A549 (cell line): ENCODE measurements at regions not wholly inside any gene's neighbourhood (a gene's known extent, or its start where the extent isn't known, plus 50 kb on each side); places are given as distances from the start of the nearest gene placed in this dataset.

ENCODE experiments used
- ATAC-seq, 2 experiments: fragments of 200-7000 bp in 1 of 2; fragments of >200 bp in 1 of 2; cut with Nextera tagmentation in 1 of 2; cut with Tn5 transposase in 1 of 2; 3 replicates each; pipeline versions ENCODE4 v1.8.0 to v1.9.1; 2018 to 2020; ENCODE audit warnings: mild to moderate bottlenecking in 1 of 2, moderate library complexity in 1 of 2
- CTCF ChIA-PET: fragments of 300-600 bp; sonication (Branson Sonifier 250); formaldehyde crosslinking; extraction: SDS; loops from one replicate; lab custom pipeline; 2021; ENCODE audit warnings: antibody characterized with exemption, inconsistent platforms; lab: Yijun Ruan, JAX
- POLR2A ChIA-PET: fragments of 350-600 bp; formaldehyde crosslinking; extraction: SDS; loops from one replicate; lab custom pipeline; 2021; ENCODE audit warnings: antibody characterized with exemption, inconsistent platforms; lab: Yijun Ruan, JAX
- DNase-seq, 2 experiments: peaks; one replicate each; pipeline versions ENCODE4 v3.0.0 to v3.0.0-alpha.2; 2011 to 2016; ENCODE audit warnings: low read depth in 1 of 2, low spot score in 1 of 2
- FAIRE-seq: peaks from 2 replicates; lab custom pipeline; 2011; peaks lifted over from hg19 to GRCh38; lab: Jason Lieb, UNC
- H3K27ac ChIP-seq, 2 experiments: fragments of >200 bp; sonication (Bioruptor Twin); formaldehyde crosslinking; 3 replicates each; pipeline ENCODE4 v1.5.1; 2016 to 2017
- H3K4me1 ChIP-seq: fragments of >200 bp; sonication (Bioruptor Twin); formaldehyde crosslinking; 3 replicates; pipeline ENCODE4 v1.6.1; 2016
- H3K4me2 ChIP-seq: fragments of >200 bp; sonication (Bioruptor Twin); formaldehyde crosslinking; 3 replicates; pipeline ENCODE4 v1.6.1; 2016
- H3K4me3 ChIP-seq: fragments of >200 bp; sonication (Bioruptor Twin); formaldehyde crosslinking; 3 replicates; pipeline ENCODE4 v1.5.1; 2016
- H3K9me3 ChIP-seq: fragments of >200 bp; sonication (Bioruptor Twin); formaldehyde crosslinking; 3 replicates; pipeline ENCODE4 v1.6.1; 2016
- ATOH8 ChIP-seq: fragments of 250-450 bp; sonication (Bioruptor Pico); IDR thresholded peaks from 2 replicates; pipeline ENCODE4 v1.5.0; 2020; ENCODE audit warnings: low read depth, mild to moderate bottlenecking, moderate library complexity
- BCL3 ChIP-seq: fragments of >200 bp; sonication (Bioruptor Twin); formaldehyde crosslinking; IDR thresholded peaks from 3 replicates; pipeline ENCODE4 v1.6.1; 2016
- CBX8 ChIP-seq: fragments of 200-600 bp; sonication (generic); IDR thresholded peaks from 2 replicates; pipeline ENCODE4 v1.6.1; 2016
- CHD2 ChIP-seq: fragments of 150-350 bp; IDR thresholded peaks from 2 replicates; pipeline ENCODE4 v1.6.1; 2014; ENCODE audit warnings: low read length; ENCODE audit not compliant: partially characterized antibody
- GATA3 ChIP-seq: IDR thresholded peaks from 2 replicates; pipeline ENCODE4 v1.6.1; 2012; ENCODE audit warnings: borderline replicate concordance
- HOXB5 ChIP-seq: fragments of 250-450 bp; sonication (Bioruptor Pico); IDR thresholded peaks from 2 replicates; pipeline ENCODE4 v1.5.0; 2020; ENCODE audit warnings: mild to moderate bottlenecking, moderate library complexity
- KDM1A ChIP-seq: fragments of 200-600 bp; sonication (generic); IDR thresholded peaks from 2 replicates; pipeline ENCODE4 v1.6.1; 2016; ENCODE audit warnings: low read depth, mild to moderate bottlenecking
- KDM5A ChIP-seq: fragments of 200-600 bp; sonication (generic); IDR thresholded peaks from 2 replicates; pipeline ENCODE4 v1.6.1; 2016; ENCODE audit warnings: antibody characterized with exemption, mild to moderate bottlenecking
- MAFK ChIP-seq: fragments of 450-650 bp; IDR thresholded peaks from 2 replicates; pipeline ENCODE4 v1.6.1; 2014; ENCODE audit not compliant: partially characterized antibody
- MAX ChIP-seq: IDR thresholded peaks from 2 replicates; pipeline ENCODE4 v1.6.1; 2012
- MYC ChIP-seq: IDR thresholded peaks from 2 replicates; pipeline ENCODE4 v1.6.1; 2012; ENCODE audit warnings: mild to moderate bottlenecking, inconsistent platforms, low read length, improper control_type of control experiment, borderline replicate concordance
- NR3C1 ChIP-seq: fragments of >200 bp; sonication (Bioruptor Twin); formaldehyde crosslinking; IDR thresholded peaks from 3 replicates; pipeline ENCODE4 v1.6.1; 2017
- PHF8 ChIP-seq: fragments of 200-600 bp; sonication (generic); IDR thresholded peaks from 2 replicates; pipeline ENCODE4 v1.6.1; 2016; ENCODE audit warnings: low read depth, mild to moderate bottlenecking, antibody characterized with exemption, moderate library complexity, borderline replicate concordance
- POLR2A ChIP-seq: IDR thresholded peaks from 2 replicates; pipeline ENCODE4 v1.6.1; 2012; ENCODE audit warnings: mild to moderate bottlenecking, low read length
- RARB ChIP-seq: fragments of 250-450 bp; sonication (Bioruptor Pico); IDR thresholded peaks from 2 replicates; pipeline ENCODE4 v1.8.0; 2021; ENCODE audit warnings: mild to moderate bottlenecking, moderate library complexity
- RCOR1 ChIP-seq: fragments of 150-350 bp; IDR thresholded peaks from 2 replicates; pipeline ENCODE4 v1.6.1; 2014; ENCODE audit warnings: antibody characterized with exemption, low read length, low read depth
- RFX5 ChIP-seq: fragments of 450-650 bp; IDR thresholded peaks from 2 replicates; pipeline ENCODE4 v1.7.1; 2014; ENCODE audit warnings: antibody characterized with exemption, mild to moderate bottlenecking, moderate library complexity
- SMC3 ChIP-seq: fragments of >200 bp; sonication (Bioruptor Twin); formaldehyde crosslinking; IDR thresholded peaks from 3 replicates; pipeline ENCODE4 v1.6.1; 2018; ENCODE audit warnings: inconsistent platforms
- SREBF2 ChIP-seq: fragments of 450-650 bp; IDR thresholded peaks from 2 replicates; pipeline ENCODE4 v1.6.1; 2014; ENCODE audit warnings: mild to moderate bottlenecking, moderate library complexity
- TFCP2L1 ChIP-seq: fragments of 250-450 bp; sonication (Bioruptor Pico); IDR thresholded peaks from 2 replicates; pipeline ENCODE4 v1.5.0; 2021; ENCODE audit warnings: mild to moderate bottlenecking
- WGBS: methylation state at CpG from one replicate; pipeline ENCODE4 v1.1.6; 2017; ENCODE audit errors: missing lambda C conversion rate; 5-methylcytosine and 5-hydroxymethylcytosine counted together
- TF ChIP-seq, protein P1 (sequence below): fragments of 200-600 bp; sonication (generic); IDR thresholded peaks from 2 replicates; pipeline ENCODE4 v1.6.1; 2016; ENCODE audit warnings: antibody characterized with exemption, mild to moderate bottlenecking, moderate library complexity
- TF ChIP-seq, protein P2 (sequence below): fragments of 150-350 bp; IDR thresholded peaks from 2 replicates; pipeline ENCODE4 v1.6.1; 2014; ENCODE audit warnings: low read depth, mild to moderate bottlenecking, low read length

- Histone ChIP-seq H3K9me3 (no peaks in the 10 kb centered on the region), H3K27ac (no peak overlapping the region)
- POLR2A ChIA-PET = no interaction called here
- ATAC-seq (no peak), FAIRE-seq (no peak)
- 74% methylated on average over 6 of the region's 6 CpGs for WGBS
- TF ChIP-seq SREBF2 = no peak
- no peak for TF ChIP-seq MAX
- no peak for TF ChIP-seq ATOH8 (CRISPR knock-in tag)
- no peak for TF ChIP-seq PHF8
- no peak for TF ChIP-seq KDM1A
- TF ChIP-seq RCOR1 = no peak
- TF ChIP-seq, all 56 proteins: peak for 0
- CTCF ChIA-PET = interaction anchor here (1.5 kb wide), 1 partner anchor 10 kb away, joined by 3 read pairs; no protein-coding TSS in a partner anchor
- no peak overlapping the region for H3K4me2 ChIP-seq
- H3K4me1 ChIP-seq = no peaks in the 10 kb centered on the region
- DNase-seq = no peak
- H3K4me3 ChIP-seq = no peak overlapping the region
Measured at GRCh38 chr12:58794859-58795258, 125.4 kb downstream of the LRIG3 start.

DNA sequence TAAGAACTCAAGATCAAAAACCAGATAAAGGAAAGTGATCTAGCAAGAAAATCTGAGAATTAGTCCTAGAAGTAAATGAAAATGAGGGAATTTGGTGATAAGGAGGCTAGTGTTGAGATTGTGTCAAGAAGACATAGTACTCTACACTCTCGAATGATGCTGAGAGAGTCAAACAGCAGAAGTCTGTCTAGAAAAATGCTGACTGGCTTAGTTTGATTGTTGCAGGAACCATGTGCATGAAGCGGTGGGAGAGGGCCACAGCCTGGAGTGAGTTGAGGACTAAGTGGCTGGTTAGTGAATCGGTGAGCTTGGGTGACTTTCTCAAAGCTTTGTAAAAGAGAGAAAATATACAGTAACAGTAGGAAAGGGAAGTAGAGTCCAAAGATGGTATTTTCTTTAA is 124.5 kb downstream of the LRIG3 start:
- Histone ChIP-seq H3K4me3 (no peak overlapping the region), H3K4me1 (no peaks in the 10 kb centered on the region), H3K4me2 (no peak overlapping the region), H3K9me3 (no peaks in the 10 kb centered on the region), H3K27ac (no peak overlapping the region)
- POLR2A ChIA-PET = no interaction called here
- TF ChIP-seq RFX5 (no peak), MAFK (peak; percentile 82)
- FAIRE-seq (no peak), ATAC-seq (no peak), DNase-seq (no peak)
- CTCF ChIA-PET = interaction anchor here (0.7 kb wide), 1 partner anchor 594 kb away, joined by 3 read pairs; no protein-coding TSS in a partner anchor
- 57% methylated on average over 3 of the region's 3 CpGs for WGBS

DNA sequence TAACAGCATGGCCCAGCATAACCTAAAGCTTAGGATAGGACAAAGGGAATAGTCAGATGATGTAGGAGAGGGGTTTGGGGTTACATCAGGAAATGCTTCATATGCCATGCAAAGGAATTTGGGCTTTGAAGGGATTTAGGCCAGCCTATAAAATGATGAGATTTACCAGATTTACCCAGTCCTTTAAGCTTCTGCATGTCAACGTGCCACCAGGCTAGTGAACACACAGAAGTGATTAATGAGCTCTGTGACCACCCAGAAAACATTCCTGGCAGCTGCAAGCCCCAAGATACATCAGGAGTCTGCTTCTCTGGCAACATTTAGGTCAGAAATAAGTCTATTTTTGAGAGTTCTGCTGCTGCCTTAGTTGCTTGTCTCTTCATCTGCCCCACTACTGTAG is 118.3 kb downstream of the LRIG3 start:
- Histone ChIP-seq H3K4me1 (no peaks in the 10 kb centered on the region), H3K4me3 (no peak overlapping the region), H3K9me3 (no peaks in the 10 kb centered on the region)
- ChIA-PET POLR2A (no interaction called here), CTCF (no interaction called here)
- no peak for TF ChIP-seq TFCP2L1 (CRISPR knock-in tag)
- TF ChIP-seq, protein P1, sequence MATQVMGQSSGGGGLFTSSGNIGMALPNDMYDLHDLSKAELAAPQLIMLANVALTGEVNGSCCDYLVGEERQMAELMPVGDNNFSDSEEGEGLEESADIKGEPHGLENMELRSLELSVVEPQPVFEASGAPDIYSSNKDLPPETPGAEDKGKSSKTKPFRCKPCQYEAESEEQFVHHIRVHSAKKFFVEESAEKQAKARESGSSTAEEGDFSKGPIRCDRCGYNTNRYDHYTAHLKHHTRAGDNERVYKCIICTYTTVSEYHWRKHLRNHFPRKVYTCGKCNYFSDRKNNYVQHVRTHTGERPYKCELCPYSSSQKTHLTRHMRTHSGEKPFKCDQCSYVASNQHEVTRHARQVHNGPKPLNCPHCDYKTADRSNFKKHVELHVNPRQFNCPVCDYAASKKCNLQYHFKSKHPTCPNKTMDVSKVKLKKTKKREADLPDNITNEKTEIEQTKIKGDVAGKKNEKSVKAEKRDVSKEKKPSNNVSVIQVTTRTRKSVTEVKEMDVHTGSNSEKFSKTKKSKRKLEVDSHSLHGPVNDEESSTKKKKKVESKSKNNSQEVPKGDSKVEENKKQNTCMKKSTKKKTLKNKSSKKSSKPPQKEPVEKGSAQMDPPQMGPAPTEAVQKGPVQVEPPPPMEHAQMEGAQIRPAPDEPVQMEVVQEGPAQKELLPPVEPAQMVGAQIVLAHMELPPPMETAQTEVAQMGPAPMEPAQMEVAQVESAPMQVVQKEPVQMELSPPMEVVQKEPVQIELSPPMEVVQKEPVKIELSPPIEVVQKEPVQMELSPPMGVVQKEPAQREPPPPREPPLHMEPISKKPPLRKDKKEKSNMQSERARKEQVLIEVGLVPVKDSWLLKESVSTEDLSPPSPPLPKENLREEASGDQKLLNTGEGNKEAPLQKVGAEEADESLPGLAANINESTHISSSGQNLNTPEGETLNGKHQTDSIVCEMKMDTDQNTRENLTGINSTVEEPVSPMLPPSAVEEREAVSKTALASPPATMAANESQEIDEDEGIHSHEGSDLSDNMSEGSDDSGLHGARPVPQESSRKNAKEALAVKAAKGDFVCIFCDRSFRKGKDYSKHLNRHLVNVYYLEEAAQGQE = no peak
- TF ChIP-seq RFX5 = no peak
- TF ChIP-seq GATA3 = no peak
- TF ChIP-seq ATOH8 (CRISPR knock-in tag) = no peak
- no peak for TF ChIP-seq CBX8
- TF ChIP-seq HOXB5 (CRISPR knock-in tag) = no peak
- no peak for TF ChIP-seq SMC3
- no peak for TF ChIP-seq RARB (CRISPR knock-in tag)
- TF ChIP-seq MYC = no peak
- TF ChIP-seq, protein P2, sequence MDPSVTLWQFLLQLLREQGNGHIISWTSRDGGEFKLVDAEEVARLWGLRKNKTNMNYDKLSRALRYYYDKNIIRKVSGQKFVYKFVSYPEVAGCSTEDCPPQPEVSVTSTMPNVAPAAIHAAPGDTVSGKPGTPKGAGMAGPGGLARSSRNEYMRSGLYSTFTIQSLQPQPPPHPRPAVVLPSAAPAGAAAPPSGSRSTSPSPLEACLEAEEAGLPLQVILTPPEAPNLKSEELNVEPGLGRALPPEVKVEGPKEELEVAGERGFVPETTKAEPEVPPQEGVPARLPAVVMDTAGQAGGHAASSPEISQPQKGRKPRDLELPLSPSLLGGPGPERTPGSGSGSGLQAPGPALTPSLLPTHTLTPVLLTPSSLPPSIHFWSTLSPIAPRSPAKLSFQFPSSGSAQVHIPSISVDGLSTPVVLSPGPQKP = no peak
- no peak for TF ChIP-seq KDM5A
- no peak for TF ChIP-seq CHD2
- TF ChIP-seq POLR2A = no peak
- no peak for TF ChIP-seq NR3C1
- no peak for TF ChIP-seq BCL3
- TF ChIP-seq, all 56 proteins: peak for 0
- ATAC-seq (no peak), FAIRE-seq (no peak), DNase-seq (no peak)
- no peak overlapping the region for H3K27ac ChIP-seq
- H3K4me2 ChIP-seq = no peak overlapping the region
- 15% methylated on average over 1 of the region's 1 CpG for WGBS
